Stimulated activated CD4-positive, alpha-beta T cell treated with anti-CD3 and anti-CD28 coated beads, Interleukin-2, amount 100 ng/mL, for 48 hours (primary cell): ENCODE measurements at regions not wholly inside any gene's neighbourhood (a gene's known extent, or its start where the extent isn't known, plus 50 kb on each side); places are given as distances from the start of the nearest gene placed in this dataset.

Experiments used
- DNase-seq, 2 donors: peaks; one replicate each; pipeline ENCODE4 v3.0.0-alpha.2; 2020

- DNase-seq, result no peak
Measured at GRCh38 chr5:147037515-147038205, 159.1 kb upstream of the PPP2R2B start.

- no peak for DNase-seq
Measured at GRCh38 chr5:147040856-147041255, 162.3 kb upstream of the PPP2R2B start.

DNA sequence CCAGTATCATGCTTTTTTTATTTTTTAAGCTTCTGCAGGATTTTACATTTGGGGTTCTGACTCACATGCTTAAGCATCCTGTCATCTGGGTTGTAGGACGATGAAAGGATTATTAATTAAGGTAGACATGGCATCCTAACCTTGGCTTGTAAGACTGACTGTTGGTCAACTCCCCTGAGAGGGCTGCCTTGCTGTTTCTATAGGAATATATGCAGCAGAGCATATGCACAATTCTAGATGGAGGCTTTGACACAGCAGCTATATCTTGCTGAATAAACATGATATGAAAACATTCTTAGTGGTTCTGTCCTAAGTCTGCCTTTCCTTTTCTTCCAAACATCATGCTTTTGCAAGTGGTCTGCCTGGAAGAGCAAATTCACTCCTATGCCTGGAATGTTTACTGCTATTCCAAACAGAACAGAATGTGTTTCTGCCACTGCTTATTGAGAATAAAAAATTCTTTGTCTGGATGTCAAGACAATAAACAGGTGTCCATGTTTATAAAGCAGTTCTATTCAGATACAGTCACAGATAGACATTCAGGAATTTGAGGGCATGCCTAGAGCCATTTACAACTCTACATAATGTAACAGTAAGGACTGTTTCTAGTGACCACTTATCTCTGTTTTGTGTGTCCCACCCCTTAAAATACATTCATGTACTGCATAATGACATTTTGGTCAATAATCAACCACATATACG lies 166.2 kb upstream of the PPP2R2B start:
- DNase-seq, result no peak

DNA sequence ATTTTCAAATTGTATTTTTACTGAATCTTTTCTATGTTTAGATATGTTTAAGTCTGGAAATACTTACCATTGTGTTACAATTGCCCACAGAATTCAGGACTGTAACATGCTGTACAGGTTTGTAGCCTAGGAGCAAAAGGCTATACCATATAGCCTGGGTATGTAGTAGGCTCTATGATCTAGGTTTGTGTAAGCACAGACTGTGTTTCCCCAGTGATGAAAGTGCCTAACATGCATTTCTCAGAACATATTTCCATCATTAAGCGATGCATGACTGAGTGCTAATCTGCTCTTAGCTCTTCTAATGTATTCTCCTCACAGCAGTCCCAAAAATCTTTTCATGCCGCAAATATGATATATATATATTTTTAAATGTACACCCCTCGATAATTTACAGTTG lies 166.7 kb upstream of the PPP2R2B start:
- no peak for DNase-seq

GRCh38 chr5:147046281-147046680 lies 167.7 kb upstream of the PPP2R2B start:
- DNase-seq, result no peak

- no peak for DNase-seq
Measured at GRCh38 chr5:147046894-147047293, 168.3 kb upstream of the PPP2R2B start.

GRCh38 chr5:147049764-147050163 lies 171.2 kb upstream of the PPP2R2B start:
- DNase-seq, result no peak

DNA sequence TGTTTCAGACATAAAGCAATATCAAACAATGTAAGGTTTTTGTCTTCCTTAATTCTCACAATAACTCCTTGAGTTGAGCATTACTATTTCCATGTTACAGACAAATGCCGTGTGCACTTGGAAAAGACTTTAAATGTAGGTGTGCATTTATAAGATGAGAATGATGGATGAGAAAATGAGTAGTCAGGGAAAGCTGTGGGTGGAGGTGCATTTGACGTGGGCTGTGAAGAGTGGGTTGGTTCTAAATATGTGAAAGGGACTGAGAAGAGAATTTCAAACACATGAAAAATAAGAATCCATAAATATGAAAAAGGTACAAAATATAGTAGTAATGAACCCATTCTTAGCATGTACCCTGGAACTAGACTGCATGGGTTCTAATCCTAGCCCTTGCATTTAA lies 171.6 kb upstream of the PPP2R2B start:
- DNase-seq, result no peak

DNA sequence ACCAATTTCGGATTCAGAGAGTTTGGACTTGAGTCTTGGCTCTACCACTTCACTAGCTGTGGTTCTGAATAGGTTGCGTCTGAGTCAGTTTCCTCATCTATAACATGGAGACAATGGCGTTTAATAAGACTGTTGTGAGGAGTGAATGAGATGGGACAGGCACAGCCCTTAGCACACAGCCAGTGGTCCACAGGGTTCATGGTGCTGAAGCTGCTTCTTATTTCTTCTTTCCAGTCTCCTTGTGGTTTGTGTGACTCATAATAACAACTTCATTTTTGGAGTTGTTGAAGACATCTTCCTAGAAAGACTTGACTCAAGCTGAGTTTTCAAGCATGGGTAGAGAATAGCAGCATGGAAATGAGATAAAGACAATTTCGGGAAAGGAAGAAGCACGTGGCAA lies 172.6 kb upstream of the PPP2R2B start:
- no peak for DNase-seq

- DNase-seq, result no peak
Measured at GRCh38 chr5:147052519-147052918, 174.0 kb upstream of the PPP2R2B start.

GRCh38 chr5:147055089-147055826 lies 176.7 kb upstream of the PPP2R2B start:
- DNase-seq, result no peak

GRCh38 chr5:147055850-147056566 lies 177.5 kb upstream of the PPP2R2B start:
- DNase-seq, result no peak

DNA sequence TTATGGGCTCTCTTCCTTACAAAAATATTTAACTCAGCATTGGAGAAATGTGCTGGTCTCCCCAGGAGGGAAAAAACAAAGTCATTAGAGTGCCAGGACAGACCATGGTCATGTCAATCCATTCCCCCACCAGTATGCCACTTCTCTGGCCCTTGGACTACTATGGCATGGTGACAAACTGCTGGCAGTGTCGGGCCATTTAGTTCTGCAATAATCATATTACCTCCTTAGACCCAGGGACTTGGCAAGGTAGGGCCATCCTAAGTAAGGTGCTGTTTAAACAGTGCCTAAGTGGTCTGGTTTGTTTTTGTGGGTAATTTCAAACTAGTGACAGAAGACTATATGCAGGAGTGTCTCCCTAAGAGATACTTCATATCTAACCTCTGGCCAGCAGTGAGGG lies 177.8 kb upstream of the STK32A start:
- DNase-seq, result no peak

- DNase-seq, result no peak
Measured at GRCh38 chr5:147061431-147061830, 173.4 kb upstream of the STK32A start.

- DNase-seq, result no peak
Measured at GRCh38 chr5:147062427-147062826, 172.4 kb upstream of the STK32A start.

GRCh38 chr5:147063943-147064342 lies 170.9 kb upstream of the STK32A start:
- DNase-seq, result no peak

DNA sequence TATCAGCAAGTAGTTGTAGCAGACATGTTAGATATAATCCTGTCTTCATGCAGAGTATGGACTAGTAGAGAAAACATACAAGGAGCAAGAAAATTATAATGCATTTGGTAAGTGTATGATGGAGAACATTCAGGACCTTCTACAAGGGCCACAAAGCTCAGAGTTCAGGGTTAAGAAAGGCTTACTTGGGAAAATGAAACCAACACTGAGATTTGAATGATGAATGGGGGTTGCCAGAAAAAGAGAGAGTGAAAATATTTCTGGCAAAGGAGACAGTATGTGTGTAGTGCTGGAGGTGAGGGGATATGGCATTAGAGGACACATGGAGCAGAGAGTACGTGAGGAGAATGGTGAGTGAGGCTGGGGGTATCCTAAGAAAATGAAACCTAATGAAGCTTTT lies 169.8 kb upstream of the STK32A start:
- DNase-seq, result no peak

DNA sequence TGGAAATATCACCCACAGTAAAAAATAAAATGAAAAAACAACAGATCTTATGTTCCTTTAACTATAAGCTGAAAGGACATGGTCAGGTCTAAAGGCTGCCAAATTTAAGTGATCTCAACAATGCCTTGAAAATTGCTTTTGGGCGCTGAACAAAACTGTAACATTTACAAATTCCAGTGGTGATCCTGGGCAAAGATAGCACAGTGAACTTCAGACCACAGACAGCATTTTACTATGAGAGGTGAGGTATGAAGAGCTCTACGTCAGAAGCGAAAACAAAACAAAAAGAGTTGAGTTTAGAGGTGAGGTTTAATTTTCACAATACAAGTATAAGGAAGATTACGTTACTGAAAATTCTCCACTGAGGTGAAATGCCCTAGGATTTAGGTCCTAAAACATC lies 165.8 kb upstream of the STK32A start:
- no peak for DNase-seq

- DNase-seq, result no peak
Measured at GRCh38 chr5:147072622-147073021, 162.2 kb upstream of the STK32A start.

GRCh38 chr5:147073098-147073497 lies 161.7 kb upstream of the STK32A start:
- DNase-seq, result no peak

GRCh38 chr5:147075187-147075586 lies 159.6 kb upstream of the STK32A start:
- DNase-seq, result no peak

GRCh38 chr5:147080391-147080790 lies 154.4 kb upstream of the STK32A start:
- DNase-seq, result no peak

GRCh38 chr5:147081311-147081764 lies 153.5 kb upstream of the STK32A start:
- no peak for DNase-seq
